ENCODE measurements at regions not wholly inside any gene's neighbourhood (a gene's known extent, or its start where the extent isn't known, plus 50 kb on each side); places are given as distances from the start of the nearest gene placed in this dataset.
"Not testable (repeated sequence)": the region's sequence is repeated elsewhere in the genome, so short reads cannot be mapped to it uniquely, and the experiment has no call there.

- no peak overlapping the region for H3K27ac Mint-ChIP-seq
- peaks cover 3% of the 10 kb centered on the region for H3K27me3 Mint-ChIP-seq
- no peak overlapping the region for H3K4me3 Mint-ChIP-seq
- H3K4me1 Mint-ChIP-seq (ENCODE audit: low read depth), result no peaks in the 10 kb centered on the region
- no peaks in the 10 kb centered on the region for H3K9me3 Mint-ChIP-seq
- intact Hi-C loops (cut with micrococcal nuclease), result no loop called here
- H3K36me3 Mint-ChIP-seq (ENCODE audit: low read depth), result no peaks in the 10 kb centered on the region
Measured at GRCh38 chr3:139263798-139264197, 80.0 kb upstream of the MRPS22 start.

- Mint-ChIP-seq H3K4me1 (ENCODE audit: low read depth) (no peaks in the 10 kb centered on the region), H3K27me3 (peaks cover 2% of the 10 kb centered on the region), H3K4me3 (no peak overlapping the region), H3K9me3 (no peaks in the 10 kb centered on the region), H3K36me3 (ENCODE audit: low read depth) (no peaks in the 10 kb centered on the region), H3K27ac (no peak overlapping the region)
- intact Hi-C loops (cut with micrococcal nuclease), result no loop called here
Measured at GRCh38 chr3:139264375-139264774, 79.4 kb upstream of the MRPS22 start.

- H3K36me3 Mint-ChIP-seq (ENCODE audit: low read depth), result no peaks in the 10 kb centered on the region
- H3K9me3 Mint-ChIP-seq, result peaks cover 9% of the 10 kb centered on the region
- no peak overlapping the region for H3K27ac Mint-ChIP-seq
- no peak overlapping the region for H3K4me3 Mint-ChIP-seq
- intact Hi-C loops (cut with micrococcal nuclease), result no loop called here
- H3K27me3 Mint-ChIP-seq, result peaks cover 2% of the 10 kb centered on the region
- H3K4me1 Mint-ChIP-seq (ENCODE audit: low read depth), result no peaks in the 10 kb centered on the region
Measured at GRCh38 chr3:139265131-139266016, 78.4 kb upstream of the MRPS22 start.

- Mint-ChIP-seq H3K27ac (no peak overlapping the region), H3K27me3 (no peaks in the 10 kb centered on the region), H3K4me1 (ENCODE audit: low read depth) (no peaks in the 10 kb centered on the region), H3K36me3 (ENCODE audit: low read depth) (no peaks in the 10 kb centered on the region), H3K9me3 (peaks cover 20% of the 10 kb centered on the region), H3K4me3 (no peak overlapping the region)
- intact Hi-C loops (cut with micrococcal nuclease), result no loop called here
Measured at GRCh38 chr3:139267300-139268246, 76.2 kb upstream of the MRPS22 start.

GRCh38 chr3:139269984-139270383 lies 73.8 kb upstream of the MRPS22 start:
- no peaks in the 10 kb centered on the region for H3K4me1 Mint-ChIP-seq (ENCODE audit: low read depth)
- no peak overlapping the region for H3K27ac Mint-ChIP-seq

GRCh38 chr3:139270652-139271051 lies 73.2 kb upstream of the MRPS22 start:
- H3K27me3 Mint-ChIP-seq; H3K4me3 Mint-ChIP-seq; H3K4me1 Mint-ChIP-seq (ENCODE audit: low read depth); H3K36me3 Mint-ChIP-seq (ENCODE audit: low read depth); intact Hi-C loops (cut with micrococcal nuclease); H3K27ac Mint-ChIP-seq: not testable (repeated sequence)
- peaks cover 20% of the 10 kb centered on the region for H3K9me3 Mint-ChIP-seq

More at GRCh38 chr3:139269984-139270383, 73.8 kb upstream of the MRPS22 start:
- intact Hi-C loops (cut with micrococcal nuclease), result no loop called here
- H3K4me3 Mint-ChIP-seq, result no peak overlapping the region
- H3K9me3 Mint-ChIP-seq, result peaks cover 20% of the 10 kb centered on the region
- H3K36me3 Mint-ChIP-seq (ENCODE audit: low read depth), result no peaks in the 10 kb centered on the region
- H3K27me3 Mint-ChIP-seq, result peaks cover 2% of the 10 kb centered on the region

- Mint-ChIP-seq H3K27ac (no peak overlapping the region), H3K27me3 (peaks cover 6% of the 10 kb centered on the region), H3K36me3 (ENCODE audit: low read depth) (no peaks in the 10 kb centered on the region), H3K4me3 (no peak overlapping the region), H3K4me1 (ENCODE audit: low read depth) (peaks cover 6% of the 10 kb centered on the region), H3K9me3 (no peaks in the 10 kb centered on the region)
- intact Hi-C loops (cut with micrococcal nuclease), result no loop called here
Measured at GRCh38 chr3:139280027-139280671, 63.7 kb upstream of the MRPS22 start.

GRCh38 chr3:139281096-139281495 lies 62.7 kb upstream of the MRPS22 start:
- peaks cover 3% of the 10 kb centered on the region for H3K27me3 Mint-ChIP-seq
- H3K4me1 Mint-ChIP-seq (ENCODE audit: low read depth), result peaks cover 6% of the 10 kb centered on the region
- no peaks in the 10 kb centered on the region for H3K9me3 Mint-ChIP-seq
- no peak overlapping the region for H3K4me3 Mint-ChIP-seq
- H3K27ac Mint-ChIP-seq, result no peak overlapping the region
- intact Hi-C loops (cut with micrococcal nuclease), result no loop called here
- H3K36me3 Mint-ChIP-seq (ENCODE audit: low read depth), result no peaks in the 10 kb centered on the region

GRCh38 chr3:139281522-139282196 lies 62.2 kb upstream of the MRPS22 start:
- Mint-ChIP-seq H3K27me3 (peaks cover 3% of the 10 kb centered on the region), H3K27ac (no peak overlapping the region), H3K36me3 (ENCODE audit: low read depth) (no peaks in the 10 kb centered on the region), H3K9me3 (no peaks in the 10 kb centered on the region), H3K4me3 (no peak overlapping the region), H3K4me1 (ENCODE audit: low read depth) (peaks cover 6% of the 10 kb centered on the region)
- intact Hi-C loops (cut with micrococcal nuclease), result no loop called here

- intact Hi-C loops (cut with micrococcal nuclease), result no loop called here
- Mint-ChIP-seq H3K27me3 (peaks cover 3% of the 10 kb centered on the region), H3K4me1 (ENCODE audit: low read depth) (peaks cover 6% of the 10 kb centered on the region), H3K4me3 (no peak overlapping the region), H3K9me3 (no peaks in the 10 kb centered on the region), H3K27ac (no peak overlapping the region), H3K36me3 (ENCODE audit: low read depth) (no peaks in the 10 kb centered on the region)
Measured at GRCh38 chr3:139283301-139283700, 60.5 kb upstream of the MRPS22 start.

GRCh38 chr3:139284221-139284620 lies 59.6 kb upstream of the MRPS22 start:
- Mint-ChIP-seq H3K27ac (no peak overlapping the region), H3K4me3 (no peak overlapping the region), H3K9me3 (no peaks in the 10 kb centered on the region), H3K36me3 (ENCODE audit: low read depth) (no peaks in the 10 kb centered on the region), H3K27me3 (no peaks in the 10 kb centered on the region), H3K4me1 (ENCODE audit: low read depth) (peaks cover 6% of the 10 kb centered on the region)
- intact Hi-C loops (cut with micrococcal nuclease), result no loop called here

- no peak overlapping the region for H3K27ac Mint-ChIP-seq
- H3K36me3 Mint-ChIP-seq (ENCODE audit: low read depth), result no peaks in the 10 kb centered on the region
- H3K9me3 Mint-ChIP-seq, result no peaks in the 10 kb centered on the region
- H3K4me1 Mint-ChIP-seq (ENCODE audit: low read depth), result no peaks in the 10 kb centered on the region
- no peaks in the 10 kb centered on the region for H3K27me3 Mint-ChIP-seq
- intact Hi-C loops (cut with micrococcal nuclease), result no loop called here
- H3K4me3 Mint-ChIP-seq, result no peak overlapping the region
Measured at GRCh38 chr3:139285691-139286090, 58.1 kb upstream of the MRPS22 start.

GRCh38 chr3:139286241-139286640 lies 57.6 kb upstream of the MRPS22 start:
- Mint-ChIP-seq H3K4me1 (ENCODE audit: low read depth) (no peaks in the 10 kb centered on the region), H3K4me3 (no peak overlapping the region), H3K9me3 (no peaks in the 10 kb centered on the region), H3K27me3 (no peaks in the 10 kb centered on the region), H3K36me3 (ENCODE audit: low read depth) (no peaks in the 10 kb centered on the region), H3K27ac (no peak overlapping the region)
- intact Hi-C loops (cut with micrococcal nuclease), result no loop called here

Measured in dendritic cell treated with granulocyte-macrophage colony-stimulating factor and Interleukin-4, amounts not matched to agents 40 ng/mL and 50 ng/mL, for 4 days (primary cell).